ENCODE measurements at regions not wholly inside any gene's neighbourhood (a gene's known extent, or its start where the extent isn't known, plus 50 kb on each side); places are given as distances from the start of the nearest gene placed in this dataset.

GRCh38 chr2:182553483-182553882 is 126.6 kb upstream of the PDE1A start:
- no peak for DNase-seq (ENCODE audit: low read depth)
- no peaks in the 10 kb centered on the region for H3K36me3 ChIP-seq (ENCODE audit: control insufficient read depth, insufficient read depth, low read length)
- H3K4me3 ChIP-seq (ENCODE audit: low read depth, low read length): no peak overlapping the region
- TF ChIP-seq CTCF (IDR thresholded peaks at IDR 0.05; ENCODE audit: insufficient read depth, low read length, poor library complexity, severe bottlenecking): no peak
- no peaks in the 10 kb centered on the region for H3K27me3 ChIP-seq (ENCODE audit: control insufficient read depth, insufficient read depth, low read length)

- Histone ChIP-seq H3K4me3 (ENCODE audit: low read depth, low read length) (no peak overlapping the region), H3K27me3 (ENCODE audit: control insufficient read depth, insufficient read depth, low read length) (no peaks in the 10 kb centered on the region), H3K36me3 (ENCODE audit: control insufficient read depth, insufficient read depth, low read length) (no peaks in the 10 kb centered on the region)
- no peak for DNase-seq (ENCODE audit: low read depth)
- TF ChIP-seq CTCF (IDR thresholded peaks at IDR 0.05; ENCODE audit: insufficient read depth, low read length, poor library complexity, severe bottlenecking): no peak
Measured at GRCh38 chr2:182554950-182555349, 128.1 kb upstream of the PDE1A start.

GRCh38 chr2:182558564-182558963 is 131.7 kb upstream of the PDE1A start:
- H3K4me3 ChIP-seq (ENCODE audit: low read depth, low read length): no peak overlapping the region
- no peak for TF ChIP-seq CTCF (IDR thresholded peaks at IDR 0.05; ENCODE audit: insufficient read depth, low read length, poor library complexity, severe bottlenecking)
- H3K27me3 ChIP-seq (ENCODE audit: control insufficient read depth, insufficient read depth, low read length): no peaks in the 10 kb centered on the region
- DNase-seq (ENCODE audit: low read depth): no peak
- no peaks in the 10 kb centered on the region for H3K36me3 ChIP-seq (ENCODE audit: control insufficient read depth, insufficient read depth, low read length)

- TF ChIP-seq CTCF (IDR thresholded peaks at IDR 0.05; ENCODE audit: insufficient read depth, low read length, poor library complexity, severe bottlenecking): no peak
- Histone ChIP-seq H3K4me3 (ENCODE audit: low read depth, low read length) (no peak overlapping the region), H3K36me3 (ENCODE audit: control insufficient read depth, insufficient read depth, low read length) (no peaks in the 10 kb centered on the region), H3K27me3 (ENCODE audit: control insufficient read depth, insufficient read depth, low read length) (no peaks in the 10 kb centered on the region)
- DNase-seq (ENCODE audit: low read depth): no peak
Measured at GRCh38 chr2:182559623-182560022, 132.8 kb upstream of the PDE1A start.

- Histone ChIP-seq H3K36me3 (ENCODE audit: control insufficient read depth, insufficient read depth, low read length) (no peaks in the 10 kb centered on the region), H3K27me3 (ENCODE audit: control insufficient read depth, insufficient read depth, low read length) (no peaks in the 10 kb centered on the region), H3K4me3 (ENCODE audit: low read depth, low read length) (no peak overlapping the region)
- no peak for TF ChIP-seq CTCF (IDR thresholded peaks at IDR 0.05; ENCODE audit: insufficient read depth, low read length, poor library complexity, severe bottlenecking)
- DNase-seq (ENCODE audit: low read depth): peak; percentile 14
Measured at GRCh38 chr2:182565911-182566567, 139.2 kb upstream of the PDE1A start.

GRCh38 chr2:182573553-182573952 is 142.5 kb upstream of the DNAJC10 start:
- no peaks in the 10 kb centered on the region for H3K27me3 ChIP-seq (ENCODE audit: control insufficient read depth, insufficient read depth, low read length)

More at GRCh38 chr2:182573553-182573952, 142.5 kb upstream of the DNAJC10 start:
- no peak for DNase-seq (ENCODE audit: low read depth)
- Histone ChIP-seq H3K36me3 (ENCODE audit: control insufficient read depth, insufficient read depth, low read length) (no peaks in the 10 kb centered on the region), H3K4me3 (ENCODE audit: low read depth, low read length) (no peak overlapping the region)
- TF ChIP-seq CTCF (IDR thresholded peaks at IDR 0.05; ENCODE audit: insufficient read depth, low read length, poor library complexity, severe bottlenecking): no peak

All from kidney epithelial cell (primary cell).